ENCODE measurements at regions not wholly inside any gene's neighbourhood (a gene's known extent, or its start where the extent isn't known, plus 50 kb on each side); places are given as distances from the start of the nearest gene placed in this dataset.
"Not testable (repeated sequence)": the region's sequence is repeated elsewhere in the genome, so short reads cannot be mapped to it uniquely, and the experiment has no call there.

DNA sequence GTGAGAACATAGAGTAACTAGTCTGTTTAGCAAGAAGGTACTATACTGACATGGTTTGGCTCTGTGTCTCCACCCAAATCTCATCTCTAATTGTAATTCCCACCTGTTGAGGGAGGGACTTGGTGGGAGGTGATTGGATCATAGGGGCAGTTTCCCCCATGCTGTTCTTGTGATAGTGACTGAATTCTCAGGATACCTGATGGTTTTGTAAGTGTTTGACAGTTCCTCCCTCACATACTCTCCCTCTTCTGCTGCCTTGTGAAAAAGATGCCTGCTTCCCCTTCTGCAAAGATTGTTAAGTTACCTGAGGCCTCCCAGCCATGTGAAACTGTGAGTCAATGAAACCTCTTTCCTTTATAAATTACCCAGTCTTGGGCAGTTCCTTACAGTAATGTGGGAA, 240.4 kb upstream of the ST8SIA4 start:
- DNase-seq = no peak

DNA sequence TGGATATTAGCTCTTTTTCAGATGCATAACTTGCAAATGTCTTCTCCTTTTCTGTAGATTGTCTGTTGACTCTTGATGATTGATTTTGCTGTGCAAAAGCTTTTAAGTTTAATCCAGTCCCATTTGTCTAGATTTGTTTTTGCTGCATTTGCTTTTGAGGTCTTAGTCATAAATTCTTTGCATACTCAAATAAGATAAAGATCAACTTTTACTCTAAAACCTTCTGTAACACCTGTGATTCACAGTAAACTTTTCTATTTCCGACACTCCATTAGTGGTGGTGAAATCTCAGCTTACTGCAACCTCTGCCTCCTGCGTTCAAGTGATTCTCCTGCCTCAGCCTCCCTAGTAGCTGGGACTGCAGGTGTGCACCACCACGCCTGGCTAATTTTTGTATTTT, 239.0 kb upstream of the ST8SIA4 start:
- no peak for DNase-seq

DNA sequence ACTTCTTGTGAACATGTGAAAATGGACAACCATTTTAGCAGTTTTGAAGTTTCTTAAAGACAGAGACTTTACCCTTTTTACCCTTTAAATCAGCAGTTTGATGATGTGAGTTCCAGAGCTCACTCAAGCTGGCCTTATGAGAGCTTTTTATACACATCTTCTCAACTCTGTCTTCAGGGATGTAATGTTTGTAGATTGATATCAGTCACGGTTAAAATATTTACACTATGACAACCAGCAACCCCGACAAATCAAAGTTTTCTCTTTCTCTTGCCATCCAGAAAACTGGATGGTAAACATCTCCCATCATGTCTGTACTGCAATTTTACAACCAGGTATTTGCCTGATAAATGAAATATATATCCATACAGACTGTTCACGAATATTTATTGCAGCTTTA, 233.4 kb upstream of the ST8SIA4 start:
- no peak for DNase-seq

DNA sequence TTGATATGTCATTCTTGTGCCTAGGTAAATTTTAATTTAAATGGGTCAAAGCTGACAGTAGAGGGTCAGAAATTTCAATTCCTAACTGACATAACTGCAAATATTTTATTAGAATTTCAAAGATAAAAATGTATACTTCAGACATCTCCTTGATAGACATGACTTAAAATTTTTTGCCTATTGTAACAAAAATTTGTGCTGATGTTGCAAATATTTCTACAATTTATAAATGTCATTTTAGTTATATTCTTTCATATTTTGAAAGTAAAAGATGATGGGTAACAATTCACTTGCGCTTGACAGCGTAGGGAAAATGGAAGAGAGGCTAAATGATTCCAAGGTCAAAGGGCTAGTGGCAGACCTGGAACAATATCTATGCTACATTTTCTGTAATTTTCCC, 220.3 kb upstream of the ST8SIA4 start:
- DNase-seq = no peak

DNA sequence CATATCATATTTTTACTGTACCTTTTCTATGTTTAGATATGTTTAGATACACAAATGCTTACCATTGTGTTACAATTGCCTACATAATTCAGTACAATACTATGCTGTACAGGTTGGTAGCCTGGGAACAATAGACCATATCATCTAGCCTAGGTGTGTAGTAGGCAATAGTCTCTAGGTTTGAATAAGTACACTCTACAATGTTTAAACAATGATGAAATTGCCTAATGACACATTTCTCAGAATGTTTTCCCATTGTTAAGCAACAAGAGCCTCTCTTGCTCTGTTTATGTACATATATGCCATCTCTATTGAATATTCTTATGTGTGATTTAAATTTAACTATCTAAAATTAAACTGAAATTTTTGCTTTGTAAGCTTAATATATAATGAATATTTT, 209.6 kb upstream of the ST8SIA4 start:
- no peak for DNase-seq

DNA sequence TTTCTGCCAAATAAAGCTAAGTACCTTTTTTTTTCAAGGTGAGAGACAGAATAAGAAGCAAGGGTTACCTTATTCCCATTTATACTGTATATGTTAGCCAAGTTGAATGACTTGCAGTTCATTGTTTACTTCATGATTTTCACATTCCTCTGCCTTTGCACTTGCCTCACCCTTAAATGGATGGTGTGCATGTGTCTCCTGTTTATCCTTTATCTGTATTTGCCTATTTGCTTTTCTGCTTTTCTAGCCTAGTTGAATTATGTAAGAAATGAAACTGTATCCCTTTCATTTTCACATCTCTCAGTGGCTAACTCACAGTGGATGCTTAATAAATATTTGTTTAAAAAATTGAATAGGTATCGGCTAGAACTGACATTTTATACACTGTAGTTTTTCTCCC, 200.8 kb upstream of the ST8SIA4 start:
- DNase-seq = no peak

DNA sequence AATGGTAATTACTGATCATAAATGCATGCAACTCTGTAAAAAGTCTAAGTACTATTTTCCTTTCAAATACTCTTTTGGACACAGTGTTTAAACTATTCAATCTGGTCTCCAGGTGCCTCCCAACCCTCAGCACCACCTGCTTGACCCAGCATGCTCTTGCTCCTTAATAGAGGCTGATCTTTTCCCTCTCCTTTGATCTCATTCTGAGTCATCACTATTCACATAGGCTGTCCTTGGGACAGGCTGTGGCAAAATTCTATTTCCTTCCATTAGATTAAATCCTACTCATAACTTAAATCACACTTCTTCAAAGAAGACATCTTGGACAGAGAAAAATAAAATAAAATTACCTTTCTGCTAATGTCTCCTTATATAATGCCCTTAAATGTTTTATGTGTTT, 199.4 kb upstream of the ST8SIA4 start:
- no peak for DNase-seq

DNA sequence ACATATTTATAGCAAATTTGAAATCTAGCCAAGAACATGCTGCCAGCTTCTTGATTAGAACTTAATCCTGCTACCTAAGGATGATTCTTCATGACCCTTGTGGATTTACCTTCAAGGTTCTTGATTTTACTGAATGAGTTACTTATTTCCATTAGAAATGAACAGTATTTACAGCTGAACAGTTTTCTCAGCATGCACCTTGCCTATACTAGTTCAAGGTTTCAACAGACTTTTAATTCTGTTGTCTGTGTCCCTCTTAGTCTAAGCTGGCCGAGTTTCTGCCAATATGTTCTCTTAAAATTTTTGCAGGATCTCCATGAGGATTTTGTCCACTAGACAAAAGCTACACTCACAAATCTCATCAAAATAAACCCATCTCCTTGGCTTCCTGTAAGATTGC, 188.8 kb upstream of the ST8SIA4 start:
- no peak for DNase-seq

DNA sequence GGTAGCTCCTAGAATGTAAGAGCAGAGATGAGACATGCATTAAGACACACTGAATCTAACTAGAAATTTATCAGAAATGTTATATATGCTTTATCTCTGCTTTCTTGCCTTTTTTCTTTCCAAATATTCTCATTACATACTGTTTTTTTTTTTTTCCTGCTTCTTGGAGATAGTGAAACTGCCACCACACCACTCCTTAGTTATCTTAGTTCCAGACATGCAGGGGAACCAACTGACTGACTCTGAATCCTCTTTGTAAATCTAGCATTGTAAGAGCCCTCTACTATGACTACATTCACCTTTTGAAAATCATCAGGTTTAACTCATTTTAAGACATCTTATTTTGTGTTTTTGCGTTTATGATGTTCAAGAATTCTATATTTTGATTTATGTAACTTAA, 181.3 kb upstream of the ST8SIA4 start:
- no peak for DNase-seq

DNA sequence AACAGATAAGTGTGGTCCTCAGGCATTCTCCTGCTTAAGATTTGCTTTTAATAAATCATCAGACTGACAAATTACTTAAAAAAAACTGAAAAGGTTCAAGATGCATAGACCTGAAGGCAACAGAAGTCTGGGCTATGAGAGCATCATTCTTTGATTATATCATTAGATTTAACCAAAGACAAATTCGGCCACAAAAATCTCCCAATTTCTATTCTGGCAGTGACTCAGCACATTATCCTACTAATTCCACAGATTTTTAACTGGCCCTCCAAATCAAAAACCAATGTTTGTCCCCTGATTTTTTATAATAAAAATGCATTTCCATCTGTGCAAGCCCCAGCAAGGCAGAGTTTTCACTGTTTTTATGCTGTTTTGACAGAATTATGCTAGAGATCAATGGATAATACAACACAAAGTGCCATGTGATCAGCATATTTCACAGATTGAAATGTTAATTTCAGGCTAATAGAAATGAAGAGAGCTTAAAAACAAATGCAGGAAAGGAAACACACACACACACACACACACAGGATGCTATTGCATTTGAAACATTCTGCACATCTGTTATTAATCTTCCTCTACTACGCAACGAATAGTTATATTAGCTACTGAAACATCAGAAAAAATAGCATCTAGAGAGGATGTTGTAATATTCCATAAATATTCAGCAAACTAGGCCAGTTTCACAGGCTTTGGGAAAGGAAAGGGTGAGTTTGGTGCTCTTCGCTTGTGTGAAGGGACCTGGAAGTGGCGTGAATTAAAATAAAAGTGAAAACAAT, 177.6 kb upstream of the ST8SIA4 start:
- DNase-seq = no peak

DNA sequence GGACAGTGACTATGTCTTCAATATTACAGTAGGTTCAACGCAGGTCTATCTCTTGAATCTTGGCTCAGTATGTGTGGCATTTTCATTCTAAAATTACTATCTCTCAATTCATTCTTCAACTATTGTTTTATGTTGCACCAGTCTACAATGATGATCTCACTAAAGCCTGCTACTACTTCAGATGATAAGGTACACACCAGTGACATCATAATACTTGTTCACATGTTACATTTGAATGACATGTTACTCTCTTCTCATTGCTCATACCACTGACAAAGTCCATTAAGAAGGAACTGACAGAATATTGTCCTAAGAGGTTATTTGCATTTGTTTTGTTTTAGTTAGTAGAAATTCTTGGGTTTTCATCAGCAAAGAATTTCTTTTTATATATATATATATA, 165.2 kb upstream of the ST8SIA4 start:
- DNase-seq = no peak

DNA sequence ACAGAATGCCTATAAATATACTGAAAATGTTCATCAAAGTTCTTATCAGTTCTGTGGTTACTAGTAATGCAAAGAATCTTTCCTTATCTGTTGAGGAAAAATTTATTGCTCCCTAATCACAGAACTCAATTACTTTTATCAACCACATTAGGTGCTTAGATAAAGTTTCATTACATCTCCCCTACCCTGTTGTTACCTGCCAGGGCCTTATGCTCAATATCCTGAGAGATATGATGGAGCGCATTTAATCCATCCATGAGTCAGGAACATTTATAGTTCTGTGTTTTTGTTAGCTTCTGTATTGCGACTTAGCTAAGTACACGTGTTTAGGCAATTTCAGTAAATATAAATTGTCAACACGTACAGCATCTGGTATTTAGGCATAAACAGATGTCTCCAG, 164.3 kb upstream of the ST8SIA4 start:
- DNase-seq = no peak

DNA sequence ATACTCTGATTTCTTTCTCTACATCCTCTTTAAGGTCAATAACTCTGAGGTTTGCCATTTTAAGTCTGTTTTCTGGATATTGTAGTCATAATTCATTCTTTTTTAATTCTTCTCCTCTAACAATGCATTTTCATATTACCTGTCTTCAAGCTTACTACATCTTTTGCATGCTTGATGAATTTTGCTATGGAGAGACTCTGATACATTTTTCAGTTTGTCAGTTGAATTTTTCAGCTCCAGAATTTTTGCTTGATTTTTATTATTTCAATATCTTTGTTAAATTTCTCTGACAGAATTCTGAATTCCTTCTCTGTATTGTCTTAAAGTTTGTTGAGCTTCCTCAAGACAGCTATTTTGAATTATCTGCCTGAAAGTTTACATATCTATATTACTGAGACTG, 159.8 kb upstream of the ST8SIA4 start:
- DNase-seq = no peak

DNA sequence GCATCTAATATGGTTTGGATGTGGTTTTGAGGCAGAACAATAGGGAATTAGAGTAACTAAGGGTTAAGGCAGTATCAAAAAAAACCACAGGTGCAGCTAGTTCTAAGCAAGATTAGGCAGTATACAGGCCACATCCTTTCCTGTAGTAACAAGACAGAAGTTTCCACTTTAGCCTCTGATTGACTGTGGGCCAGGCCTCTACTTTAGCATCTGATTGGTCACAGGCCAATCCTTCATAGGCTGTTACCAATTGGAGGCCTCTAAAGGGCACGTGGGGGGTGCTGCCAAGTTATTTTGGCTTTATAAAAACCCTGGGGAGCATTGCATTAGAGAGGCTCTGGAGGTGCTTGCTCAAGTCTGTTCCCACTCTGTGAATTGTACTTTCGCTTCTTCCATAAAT, 144.1 kb upstream of the ST8SIA4 start:
- no peak for DNase-seq

DNA sequence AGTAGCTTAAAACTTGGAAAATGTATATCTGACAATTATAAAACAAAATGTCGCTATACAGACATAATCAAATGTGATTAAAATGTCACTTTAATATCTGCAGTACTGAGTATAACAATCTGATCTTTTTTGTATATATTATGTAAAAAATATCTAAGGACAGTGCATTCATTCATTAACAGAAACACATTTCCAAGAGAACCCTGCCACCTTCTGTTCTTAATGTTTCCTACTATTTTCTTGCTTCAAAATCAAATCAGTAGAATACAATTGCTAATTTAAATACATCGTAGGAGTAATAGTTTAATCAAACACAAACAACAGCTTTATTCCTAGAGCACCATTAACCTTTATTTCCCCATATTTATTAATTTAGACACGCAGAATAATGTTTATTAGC, 142.6 kb upstream of the ST8SIA4 start:
- no peak for DNase-seq

DNA sequence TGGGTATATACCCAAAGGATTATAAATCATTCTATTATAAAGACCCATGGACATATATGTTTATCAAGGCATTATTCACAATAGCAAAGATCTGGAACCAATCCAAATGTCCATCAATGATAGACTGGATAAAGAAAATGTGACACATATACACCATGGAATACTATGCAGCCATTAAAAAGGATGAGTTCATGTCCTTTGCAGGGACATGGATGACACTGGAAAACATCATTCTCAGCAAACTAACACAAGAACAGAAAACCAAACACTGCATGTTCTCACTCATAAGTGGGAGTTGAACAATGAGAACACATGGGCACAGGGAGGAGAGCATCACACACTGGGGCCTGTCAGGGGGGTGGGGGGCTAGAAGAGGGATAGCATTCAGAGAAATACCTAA, 136.9 kb upstream of the ST8SIA4 start:
- DNase-seq = not testable (repeated sequence)

DNA sequence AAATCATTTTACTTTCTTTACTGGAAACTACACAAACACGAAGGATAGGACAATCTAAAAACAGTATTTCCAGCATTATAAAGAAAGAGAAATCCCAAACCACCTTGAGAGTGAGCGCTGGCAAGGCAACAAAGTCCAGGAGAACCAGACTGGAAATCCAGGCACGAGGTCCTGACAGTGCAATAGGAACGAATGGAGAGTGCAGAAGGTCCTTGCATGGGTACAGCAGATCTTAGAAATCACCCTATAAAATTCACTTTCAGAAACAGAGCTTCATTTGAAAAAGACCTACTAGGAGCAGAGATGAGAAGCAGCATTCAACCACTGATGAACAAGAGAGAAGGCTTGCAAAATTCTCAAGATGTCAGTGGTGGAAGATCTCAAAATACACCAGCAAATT, 133.7 kb upstream of the ST8SIA4 start:
- no peak for DNase-seq

DNA sequence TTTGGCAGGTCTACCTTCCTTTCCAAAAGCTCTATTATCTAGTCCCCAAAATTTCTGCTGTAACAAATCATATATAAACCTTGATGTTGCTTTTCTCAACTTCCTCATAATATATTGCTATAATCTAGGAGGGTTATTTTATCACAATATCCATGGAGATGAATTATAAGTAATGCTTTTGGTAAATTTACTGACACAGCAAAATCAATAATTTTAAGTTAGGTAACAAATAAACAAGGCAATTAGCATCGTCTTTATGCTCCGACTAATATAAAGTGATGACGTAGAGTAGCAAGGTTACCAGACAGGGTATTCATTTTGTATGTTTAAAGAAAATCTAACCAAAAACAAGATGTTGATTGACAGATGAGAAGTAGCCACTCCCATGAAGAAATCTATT, 132.3 kb upstream of the ST8SIA4 start:
- no peak for DNase-seq

DNA sequence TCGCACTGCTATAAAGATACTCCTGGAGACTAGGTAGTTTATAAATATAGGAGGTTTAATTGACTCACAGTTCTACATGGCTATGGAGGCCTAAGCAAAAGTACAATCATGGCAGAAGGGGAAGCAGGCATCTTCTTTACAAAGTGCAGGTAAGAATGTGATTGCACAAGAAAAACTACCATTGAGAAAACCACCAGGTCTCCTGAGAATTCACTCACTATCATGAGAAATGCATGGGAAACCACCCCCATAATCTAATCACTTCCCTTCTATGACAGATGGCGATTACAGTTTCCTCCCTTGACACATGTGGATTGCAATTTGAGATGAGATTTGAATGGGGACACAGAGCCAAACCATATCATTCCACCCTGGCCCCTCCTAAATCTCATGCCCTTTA, 121.2 kb upstream of the ST8SIA4 start:
- DNase-seq = no peak

DNA sequence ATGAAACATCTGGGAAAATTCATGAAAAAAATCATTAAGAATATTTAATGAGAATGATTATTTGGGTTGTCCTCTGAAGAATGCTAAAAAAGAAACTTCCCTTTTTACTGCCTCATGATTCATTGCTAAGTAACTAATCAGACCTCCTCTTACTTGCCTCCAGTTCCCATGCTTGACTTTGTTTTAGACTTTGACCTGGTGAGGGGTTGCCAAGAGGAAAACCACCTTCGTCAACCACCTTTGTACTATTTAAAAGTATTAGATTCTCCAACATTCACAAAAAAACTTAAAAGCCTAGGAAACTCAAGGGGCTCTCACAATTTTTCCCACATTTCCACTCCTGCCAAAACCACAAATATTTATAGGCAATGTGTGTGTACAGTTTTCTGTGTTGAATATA, 115.2 kb upstream of the ST8SIA4 start:
- DNase-seq = no peak

DNA sequence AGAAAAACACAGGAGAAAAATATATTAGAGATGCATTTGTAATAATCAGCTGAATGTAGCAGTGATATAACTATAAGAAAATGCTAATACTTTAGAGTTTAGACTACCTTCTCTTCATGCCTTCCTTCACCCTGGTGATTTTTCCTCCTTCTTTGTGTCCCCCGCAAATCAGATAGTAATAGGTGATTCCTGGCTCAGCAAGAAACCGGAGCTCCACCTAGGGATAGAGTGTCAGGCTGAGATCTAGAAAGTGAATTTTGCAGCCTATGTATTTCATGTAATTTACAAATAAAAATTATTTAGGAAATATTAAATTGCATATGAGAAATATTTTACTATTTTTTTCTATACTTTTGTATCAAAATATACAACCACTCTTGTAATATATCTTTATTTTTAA, 109.8 kb upstream of the ST8SIA4 start:
- DNase-seq = no peak

DNA sequence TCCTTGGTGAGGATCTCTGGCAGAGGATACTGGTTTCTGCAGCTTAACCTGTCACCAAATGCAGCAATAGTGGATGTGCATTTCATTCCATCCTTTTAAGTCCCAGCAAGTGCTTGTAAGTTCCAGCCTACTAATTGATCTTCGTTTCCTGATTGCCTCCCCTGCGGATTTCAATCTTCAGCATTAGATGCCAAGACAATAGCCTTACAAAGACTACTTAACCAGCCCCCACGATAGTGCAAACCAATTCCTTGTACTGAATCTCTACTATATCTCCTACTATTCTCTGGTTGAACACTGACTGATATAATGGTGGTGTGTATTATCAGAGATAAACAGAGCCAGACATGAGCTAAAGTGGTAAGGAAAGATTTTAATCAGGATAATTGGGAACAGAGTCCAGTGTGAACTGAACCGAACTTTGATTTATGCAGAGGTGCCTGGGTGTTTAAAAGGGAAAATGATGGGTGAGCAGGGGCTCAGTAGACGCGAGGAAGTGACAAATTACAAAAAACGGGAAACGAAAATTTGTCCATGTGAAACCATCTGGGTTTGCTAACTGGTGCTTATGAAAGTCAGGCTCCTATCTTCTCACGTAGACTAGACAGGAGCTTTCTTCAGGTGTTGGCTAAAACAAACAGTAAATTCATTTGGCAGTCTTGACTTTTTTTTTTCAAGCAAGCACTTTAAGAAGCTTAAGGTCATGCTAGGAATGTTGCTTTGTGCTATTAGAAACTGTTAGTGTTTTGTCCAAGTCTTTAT, 106.9 kb upstream of the ST8SIA4 start:
- DNase-seq = no peak

DNA sequence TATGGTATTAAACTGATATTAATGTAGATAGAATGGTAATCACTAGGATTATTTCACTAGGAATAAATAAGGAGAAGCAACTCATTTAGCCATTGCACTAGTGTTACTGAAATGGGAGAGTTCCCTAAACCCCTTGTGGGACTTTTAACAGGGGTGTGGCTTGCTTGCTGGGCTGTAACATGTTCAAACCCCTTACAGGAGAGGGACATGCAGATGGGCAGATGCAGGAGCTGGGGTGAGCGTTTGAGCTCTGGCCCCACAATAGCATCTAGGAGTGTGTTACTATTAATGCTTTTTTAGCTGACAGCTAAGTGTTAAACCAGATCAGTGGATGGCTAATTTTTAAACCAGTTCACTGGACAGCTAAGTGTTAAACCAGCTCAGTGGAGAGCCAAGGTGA, 89.3 kb upstream of the ST8SIA4 start:
- DNase-seq = no peak

DNA sequence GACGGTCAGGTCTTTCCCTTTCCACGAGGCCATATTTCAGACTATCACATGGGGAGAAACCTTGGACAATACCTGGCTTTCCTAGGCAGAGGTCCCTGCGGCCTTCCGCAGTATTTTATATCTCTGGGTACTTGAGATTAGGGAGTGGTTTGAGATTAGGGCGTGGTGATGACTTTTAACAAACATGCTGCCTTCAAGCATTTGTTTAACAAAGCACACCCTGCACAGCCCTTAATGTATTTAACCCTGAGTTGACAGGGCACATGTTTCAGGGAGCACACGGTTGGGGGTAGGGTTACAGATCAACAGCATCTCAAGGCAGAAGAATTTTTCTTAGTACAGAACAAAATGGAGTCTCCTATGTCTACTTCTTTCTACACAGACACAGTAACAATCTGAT, 80.5 kb upstream of the ST8SIA4 start:
- DNase-seq = not testable (repeated sequence)

DNA sequence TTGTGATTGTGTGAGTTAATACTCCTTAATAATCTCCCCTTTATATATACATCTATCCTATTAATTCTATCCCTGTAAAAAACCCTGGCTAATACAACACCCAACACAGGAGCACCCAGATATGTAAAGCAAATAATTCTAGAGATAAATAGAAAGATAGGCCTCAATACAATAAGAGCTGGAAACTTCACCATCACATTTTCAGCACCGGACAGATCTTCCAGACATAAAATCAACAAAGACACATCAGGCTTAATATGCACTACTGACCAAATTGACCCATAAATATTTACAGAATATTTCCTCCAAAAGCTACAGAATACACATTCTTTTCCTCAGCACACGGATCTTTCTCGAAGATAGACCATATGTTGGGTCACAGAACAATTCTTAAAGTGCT, 71.0 kb upstream of the ST8SIA4 start:
- no peak for DNase-seq
